Endothelial cell of umbilical vein (primary cell): ENCODE measurements at regions not wholly inside any gene's neighbourhood (a gene's known extent, or its start where the extent isn't known, plus 50 kb on each side); places are given as distances from the start of the nearest gene placed in this dataset.
A peak's percentile ranks its signal among the peaks of the same experiment; 100 is the strongest.

ENCODE experiments used
- BruUV-seq: library from RNA; stranded (reverse); fragments of 400-500 nt; replicated peaks from 2 replicates; lab custom pipeline; 2021; lab: Mats Ljungman, UMichigan
- CTCF ChIA-PET: fragments of 300-600, 350-600 bp; sonication (Branson Sonifier 250); formaldehyde crosslinking; loops from one replicate; lab custom pipeline; 2021; ENCODE audit warnings: antibody characterized with exemption, inconsistent platforms; lab: Charles Lee
- POLR2A ChIA-PET: fragments of 300-600, 350-600 bp; sonication (Branson Sonifier 250); formaldehyde crosslinking; loops from one replicate; lab custom pipeline; 2021; ENCODE audit warnings: antibody characterized with exemption, inconsistent platforms; lab: Charles Lee
- DNase-seq: peaks from one replicate; pipeline ENCODE4 v3.0.0-alpha.2; 2011; ENCODE audit warnings: low read depth, low spot score
- FAIRE-seq: peaks from 2 replicates; lab custom pipeline; 2011; peaks lifted over from hg19 to GRCh38; lab: Jason Lieb, UNC
- H2AFZ ChIP-seq: 2 replicates; pipeline ENCODE4 v1.6.0; 2012; ENCODE audit warnings: low read depth, low read length, control low read depth, inconsistent platforms
- H3K27ac ChIP-seq: 2 replicates; pipeline ENCODE4 v1.5.1; 2011; ENCODE audit warnings: low read depth, mild to moderate bottlenecking, control low read depth, low read length, moderate library complexity; ENCODE audit not compliant: insufficient read depth
- H3K27me3 ChIP-seq, 2 experiments: 2 replicates each; pipeline versions ENCODE4 v1.6.0 to v1.6.1; 2011; ENCODE audit warnings: low read length in 2 of 2, mixed read lengths in 1 of 2; ENCODE audit not compliant: control insufficient read depth in 2 of 2, insufficient read depth in 2 of 2
- H3K36me3 ChIP-seq, 2 experiments: 2 replicates in 1 of 2; 3 replicates in 1 of 2; pipeline ENCODE4 v1.5.1; 2011; ENCODE audit warnings: low read length in 2 of 2, mild to moderate bottlenecking in 1 of 2, moderate library complexity in 1 of 2; ENCODE audit not compliant: control insufficient read depth in 2 of 2, insufficient read depth in 2 of 2; ENCODE audit errors: extremely low read depth in 1 of 2
- H3K4me1 ChIP-seq: 3 replicates; pipeline ENCODE4 v1.5.1; 2011; ENCODE audit warnings: mild to moderate bottlenecking, low read length; ENCODE audit not compliant: control insufficient read depth, insufficient read depth; ENCODE audit errors: extremely low read depth
- H3K4me2 ChIP-seq: 2 replicates; pipeline ENCODE4 v1.6.1; 2011; ENCODE audit warnings: low read length, control low read depth, mixed read lengths; ENCODE audit not compliant: insufficient read depth
- H3K4me3 ChIP-seq, 3 experiments: fragments of 200-600 bp in 1 of 3; sonication (generic), shearing (Covaris generic) in 1 of 3; replicated peaks in 1 of 3; 2 replicates each; pipeline ENCODE4 v1.5.1; 2011 to 2016; ENCODE audit warnings: control low read depth in 3 of 3, low read length in 3 of 3, mild to moderate bottlenecking in 2 of 3, inconsistent platforms in 1 of 3, low read depth in 1 of 3, moderate library complexity in 1 of 3; ENCODE audit not compliant: insufficient read depth in 1 of 3
- H3K79me2 ChIP-seq: 2 replicates; pipeline ENCODE4 v1.6.0; 2012; ENCODE audit warnings: low read length, inconsistent platforms; ENCODE audit not compliant: control insufficient read depth, insufficient read depth
- H3K9ac ChIP-seq: replicated peaks from 2 replicates; pipeline ENCODE3; 2011; ENCODE audit warnings: low read length, control low read depth; ENCODE audit not compliant: insufficient read depth; ENCODE audit errors: extremely low read depth
- H3K9me1 ChIP-seq: replicated peaks from 3 replicates; pipeline ENCODE4 v1.6.0; 2011; ENCODE audit warnings: mild to moderate bottlenecking, low read length; ENCODE audit not compliant: control insufficient read depth, insufficient read depth; ENCODE audit errors: extremely low read depth
- H3K9me3 ChIP-seq: replicated peaks from 2 replicates; pipeline ENCODE4 v1.5.1; 2012; ENCODE audit warnings: low read length, inconsistent platforms; ENCODE audit not compliant: control insufficient read depth, insufficient read depth
- H4K20me1 ChIP-seq: replicated peaks from 2 replicates; pipeline ENCODE3; 2011; ENCODE audit warnings: mild to moderate bottlenecking, low read length; ENCODE audit not compliant: control insufficient read depth, insufficient read depth; ENCODE audit errors: extremely low read depth
- EZH2 ChIP-seq: IDR thresholded peaks from 2 replicates; pipeline ENCODE4 v1.6.1; 2012; ENCODE audit warnings: borderline replicate concordance, low read depth, mild to moderate bottlenecking, moderate library complexity, low read length, inconsistent platforms; ENCODE audit not compliant: severe bottlenecking
- FOS ChIP-seq: IDR thresholded peaks from 2 replicates; pipeline ENCODE4 v1.6.1; 2011; ENCODE audit warnings: mild to moderate bottlenecking, low read length, moderate library complexity, borderline replicate concordance; ENCODE audit not compliant: insufficient read depth
- GATA2 ChIP-seq: IDR thresholded peaks from 2 replicates; pipeline ENCODE4 v1.7.0; 2011; ENCODE audit warnings: low read depth, mild to moderate bottlenecking, moderate library complexity, mixed read lengths, low read length; ENCODE audit not compliant: insufficient read length, insufficient read depth
- JUN ChIP-seq: IDR thresholded peaks from 2 replicates; pipeline ENCODE4 v1.6.1; 2011; ENCODE audit warnings: borderline replicate concordance, low read depth; ENCODE audit not compliant: insufficient read length, insufficient read depth
- MYC ChIP-seq: IDR thresholded peaks from one replicate; pipeline ENCODE4 v1.6.1; 2011; ENCODE audit warnings: mild to moderate bottlenecking, low read depth, low read length
- POLR2A ChIP-seq: IDR thresholded peaks from 2 replicates; pipeline ENCODE4 v1.6.1; 2012; ENCODE audit warnings: low read depth, mild to moderate bottlenecking, control low read depth, low read length
- POLR2AphosphoS5 ChIP-seq: IDR thresholded peaks from 2 replicates; pipeline ENCODE4 v1.6.1; 2012; ENCODE audit warnings: low read depth, mild to moderate bottlenecking, control low read depth, low read length, moderate library complexity; ENCODE audit not compliant: insufficient read depth
- dilution Hi-C: fragments of 300-500 bp; cut with MboI; formaldehyde crosslinking; loops from one replicate; pipeline ENCODE4 v1.15.0; 2019; ENCODE audit warnings: low sequenced_read_pairs; ENCODE audit not compliant: extremely low pct_ligation_motif_present
- intact Hi-C: fragments of 100-400 bp; cut with micrococcal nuclease; formaldehyde crosslinking; loops from one replicate; pipeline ENCODE4 v1.10.0; 2022
- TF ChIP-seq, protein P1 (sequence below): IDR thresholded peaks from 2 replicates; pipeline ENCODE4 v1.6.1; 2011; ENCODE audit not compliant: insufficient read depth, insufficient read length
- TF ChIP-seq, protein P2 (sequence below), 2 donors: IDR thresholded peaks; 1 replicate in 1 of 2; 2 replicates in 1 of 2; pipeline ENCODE4 v1.5.1; 2011; ENCODE audit warnings: low read length in 2 of 2, mild to moderate bottlenecking in 2 of 2, moderate library complexity in 2 of 2, control low read depth in 1 of 2, inconsistent platforms in 1 of 2, low read depth in 1 of 2; ENCODE audit not compliant: insufficient read depth in 1 of 2; ENCODE audit errors: extremely low read depth in 1 of 2

DNA sequence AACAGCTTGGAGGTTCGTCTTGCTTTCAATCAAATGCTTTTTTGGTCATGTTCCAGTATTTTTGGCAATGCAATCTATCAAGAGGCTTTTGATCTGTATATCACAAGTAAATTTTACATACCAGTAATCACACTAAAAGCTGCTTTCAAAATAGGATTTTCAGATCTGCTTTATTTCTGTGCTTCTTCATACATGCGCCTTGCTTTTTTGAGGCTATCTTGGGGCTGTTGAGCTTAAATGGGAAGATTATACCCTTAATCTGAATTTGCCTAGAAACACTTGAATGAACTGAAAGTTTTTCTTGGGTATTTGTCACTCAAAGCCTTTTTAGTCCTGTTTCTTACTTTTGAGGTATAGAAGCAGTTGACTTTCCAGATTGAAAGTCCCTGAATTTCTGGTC is 62.1 kb upstream of the DCBLD2 start:
- ChIA-PET POLR2A (no interaction called here), CTCF (interaction anchor here (0.9 to 1.8 kb wide), 6 partner anchors 9 to 63 kb away, joined by 3 to 9 read pairs (median 4); partner anchors contain the start of gene DCBLD2)
- Histone ChIP-seq H3K27ac (no peak overlapping the region), H3K4me2 (peak overlapping the region; percentile 12), H4K20me1 (no peaks in the 10 kb centered on the region), H3K79me2 (no peaks in the 10 kb centered on the region), H2AFZ (no peak overlapping the region), H3K9me3 (no peaks in the 10 kb centered on the region), H3K27me3 (no peaks in the 10 kb centered on the region), H3K4me1 (peaks cover 48% of the 10 kb centered on the region), H3K9me1 (no peaks in the 10 kb centered on the region), H3K36me3 (no peaks in the 10 kb centered on the region), H3K9ac (no peak overlapping the region), H3K4me3 (no peak overlapping the region)
- intact Hi-C loops (no loop called here), dilution Hi-C loops (no loop called here)
- FAIRE-seq: no peak
- TF ChIP-seq EZH2 (no peak), FOS (no peak), POLR2A (no peak), MYC (no peak), POLR2AphosphoS5 (no peak), JUN (no peak), GATA2 (no peak)
- TF ChIP-seq, protein P1, sequence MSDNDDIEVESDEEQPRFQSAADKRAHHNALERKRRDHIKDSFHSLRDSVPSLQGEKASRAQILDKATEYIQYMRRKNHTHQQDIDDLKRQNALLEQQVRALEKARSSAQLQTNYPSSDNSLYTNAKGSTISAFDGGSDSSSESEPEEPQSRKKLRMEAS: no peak
- TF ChIP-seq, protein P2, sequence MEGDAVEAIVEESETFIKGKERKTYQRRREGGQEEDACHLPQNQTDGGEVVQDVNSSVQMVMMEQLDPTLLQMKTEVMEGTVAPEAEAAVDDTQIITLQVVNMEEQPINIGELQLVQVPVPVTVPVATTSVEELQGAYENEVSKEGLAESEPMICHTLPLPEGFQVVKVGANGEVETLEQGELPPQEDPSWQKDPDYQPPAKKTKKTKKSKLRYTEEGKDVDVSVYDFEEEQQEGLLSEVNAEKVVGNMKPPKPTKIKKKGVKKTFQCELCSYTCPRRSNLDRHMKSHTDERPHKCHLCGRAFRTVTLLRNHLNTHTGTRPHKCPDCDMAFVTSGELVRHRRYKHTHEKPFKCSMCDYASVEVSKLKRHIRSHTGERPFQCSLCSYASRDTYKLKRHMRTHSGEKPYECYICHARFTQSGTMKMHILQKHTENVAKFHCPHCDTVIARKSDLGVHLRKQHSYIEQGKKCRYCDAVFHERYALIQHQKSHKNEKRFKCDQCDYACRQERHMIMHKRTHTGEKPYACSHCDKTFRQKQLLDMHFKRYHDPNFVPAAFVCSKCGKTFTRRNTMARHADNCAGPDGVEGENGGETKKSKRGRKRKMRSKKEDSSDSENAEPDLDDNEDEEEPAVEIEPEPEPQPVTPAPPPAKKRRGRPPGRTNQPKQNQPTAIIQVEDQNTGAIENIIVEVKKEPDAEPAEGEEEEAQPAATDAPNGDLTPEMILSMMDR (IDR thresholded peaks at IDR 0.05; ENCODE audit: extremely low read depth in 1 of 2, insufficient read depth in 1 of 2, low read depth in 1 of 2, low read length in 2 of 2): no peak
- no peak for DNase-seq
- no TSS peak for BruUV-seq
